ENCODE measurements at regions not wholly inside any gene's neighbourhood (a gene's known extent, or its start where the extent isn't known, plus 50 kb on each side); places are given as distances from the start of the nearest gene placed in this dataset.

DNA sequence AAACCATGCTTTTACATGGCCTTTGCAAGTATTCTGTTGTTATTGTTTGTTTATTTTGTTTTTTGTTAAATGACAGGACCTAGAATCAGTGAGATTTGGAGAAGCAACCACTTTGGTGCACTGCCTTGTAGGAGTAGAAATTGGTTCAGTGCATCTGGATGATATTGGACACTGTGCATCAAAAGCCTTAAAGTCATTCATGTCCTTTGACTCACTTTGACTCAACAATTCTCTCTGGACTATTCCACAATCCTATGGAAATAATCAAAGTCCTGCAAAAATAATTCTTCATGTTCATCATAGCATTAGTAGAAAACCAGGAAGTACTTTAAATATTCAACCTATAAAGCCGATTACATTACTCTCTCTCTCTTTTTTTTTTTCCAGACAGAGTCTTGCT lies 224.8 kb downstream of the ABHD5 start:
- TF ChIP-seq, protein P1, sequence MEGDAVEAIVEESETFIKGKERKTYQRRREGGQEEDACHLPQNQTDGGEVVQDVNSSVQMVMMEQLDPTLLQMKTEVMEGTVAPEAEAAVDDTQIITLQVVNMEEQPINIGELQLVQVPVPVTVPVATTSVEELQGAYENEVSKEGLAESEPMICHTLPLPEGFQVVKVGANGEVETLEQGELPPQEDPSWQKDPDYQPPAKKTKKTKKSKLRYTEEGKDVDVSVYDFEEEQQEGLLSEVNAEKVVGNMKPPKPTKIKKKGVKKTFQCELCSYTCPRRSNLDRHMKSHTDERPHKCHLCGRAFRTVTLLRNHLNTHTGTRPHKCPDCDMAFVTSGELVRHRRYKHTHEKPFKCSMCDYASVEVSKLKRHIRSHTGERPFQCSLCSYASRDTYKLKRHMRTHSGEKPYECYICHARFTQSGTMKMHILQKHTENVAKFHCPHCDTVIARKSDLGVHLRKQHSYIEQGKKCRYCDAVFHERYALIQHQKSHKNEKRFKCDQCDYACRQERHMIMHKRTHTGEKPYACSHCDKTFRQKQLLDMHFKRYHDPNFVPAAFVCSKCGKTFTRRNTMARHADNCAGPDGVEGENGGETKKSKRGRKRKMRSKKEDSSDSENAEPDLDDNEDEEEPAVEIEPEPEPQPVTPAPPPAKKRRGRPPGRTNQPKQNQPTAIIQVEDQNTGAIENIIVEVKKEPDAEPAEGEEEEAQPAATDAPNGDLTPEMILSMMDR (conservative IDR thresholded peaks at IDR 0.05; ENCODE audit: low read depth in 2 of 2), result no peak
- TF ChIP-seq NANOG (IDR thresholded peaks at IDR 0.05; ENCODE audit: borderline replicate concordance) (no peak), JUNB (IDR thresholded peaks at IDR 0.05; ENCODE audit: unreplicated experiment) (no peak), EZH2 (IDR thresholded peaks at IDR 0.05; ENCODE audit: low read depth, unreplicated experiment) (no peak), EZH2phosphoT487 (IDR thresholded peaks at IDR 0.05; ENCODE audit: unreplicated experiment) (no peak), CREB1 (CRISPR knock-in tag; IDR thresholded peaks at IDR 0.05; ENCODE audit: low read depth) (no peak), ZNF331 (CRISPR knock-in tag; IDR thresholded peaks at IDR 0.05; ENCODE audit: low read depth) (no peak), POLR2AphosphoS5 (IDR thresholded peaks at IDR 0.05; ENCODE audit: low read depth) (no peak)
- TF ChIP-seq, protein P2, sequence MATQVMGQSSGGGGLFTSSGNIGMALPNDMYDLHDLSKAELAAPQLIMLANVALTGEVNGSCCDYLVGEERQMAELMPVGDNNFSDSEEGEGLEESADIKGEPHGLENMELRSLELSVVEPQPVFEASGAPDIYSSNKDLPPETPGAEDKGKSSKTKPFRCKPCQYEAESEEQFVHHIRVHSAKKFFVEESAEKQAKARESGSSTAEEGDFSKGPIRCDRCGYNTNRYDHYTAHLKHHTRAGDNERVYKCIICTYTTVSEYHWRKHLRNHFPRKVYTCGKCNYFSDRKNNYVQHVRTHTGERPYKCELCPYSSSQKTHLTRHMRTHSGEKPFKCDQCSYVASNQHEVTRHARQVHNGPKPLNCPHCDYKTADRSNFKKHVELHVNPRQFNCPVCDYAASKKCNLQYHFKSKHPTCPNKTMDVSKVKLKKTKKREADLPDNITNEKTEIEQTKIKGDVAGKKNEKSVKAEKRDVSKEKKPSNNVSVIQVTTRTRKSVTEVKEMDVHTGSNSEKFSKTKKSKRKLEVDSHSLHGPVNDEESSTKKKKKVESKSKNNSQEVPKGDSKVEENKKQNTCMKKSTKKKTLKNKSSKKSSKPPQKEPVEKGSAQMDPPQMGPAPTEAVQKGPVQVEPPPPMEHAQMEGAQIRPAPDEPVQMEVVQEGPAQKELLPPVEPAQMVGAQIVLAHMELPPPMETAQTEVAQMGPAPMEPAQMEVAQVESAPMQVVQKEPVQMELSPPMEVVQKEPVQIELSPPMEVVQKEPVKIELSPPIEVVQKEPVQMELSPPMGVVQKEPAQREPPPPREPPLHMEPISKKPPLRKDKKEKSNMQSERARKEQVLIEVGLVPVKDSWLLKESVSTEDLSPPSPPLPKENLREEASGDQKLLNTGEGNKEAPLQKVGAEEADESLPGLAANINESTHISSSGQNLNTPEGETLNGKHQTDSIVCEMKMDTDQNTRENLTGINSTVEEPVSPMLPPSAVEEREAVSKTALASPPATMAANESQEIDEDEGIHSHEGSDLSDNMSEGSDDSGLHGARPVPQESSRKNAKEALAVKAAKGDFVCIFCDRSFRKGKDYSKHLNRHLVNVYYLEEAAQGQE (IDR thresholded peaks at IDR 0.05; ENCODE audit: unreplicated experiment), result no peak
- TF ChIP-seq, protein P3, sequence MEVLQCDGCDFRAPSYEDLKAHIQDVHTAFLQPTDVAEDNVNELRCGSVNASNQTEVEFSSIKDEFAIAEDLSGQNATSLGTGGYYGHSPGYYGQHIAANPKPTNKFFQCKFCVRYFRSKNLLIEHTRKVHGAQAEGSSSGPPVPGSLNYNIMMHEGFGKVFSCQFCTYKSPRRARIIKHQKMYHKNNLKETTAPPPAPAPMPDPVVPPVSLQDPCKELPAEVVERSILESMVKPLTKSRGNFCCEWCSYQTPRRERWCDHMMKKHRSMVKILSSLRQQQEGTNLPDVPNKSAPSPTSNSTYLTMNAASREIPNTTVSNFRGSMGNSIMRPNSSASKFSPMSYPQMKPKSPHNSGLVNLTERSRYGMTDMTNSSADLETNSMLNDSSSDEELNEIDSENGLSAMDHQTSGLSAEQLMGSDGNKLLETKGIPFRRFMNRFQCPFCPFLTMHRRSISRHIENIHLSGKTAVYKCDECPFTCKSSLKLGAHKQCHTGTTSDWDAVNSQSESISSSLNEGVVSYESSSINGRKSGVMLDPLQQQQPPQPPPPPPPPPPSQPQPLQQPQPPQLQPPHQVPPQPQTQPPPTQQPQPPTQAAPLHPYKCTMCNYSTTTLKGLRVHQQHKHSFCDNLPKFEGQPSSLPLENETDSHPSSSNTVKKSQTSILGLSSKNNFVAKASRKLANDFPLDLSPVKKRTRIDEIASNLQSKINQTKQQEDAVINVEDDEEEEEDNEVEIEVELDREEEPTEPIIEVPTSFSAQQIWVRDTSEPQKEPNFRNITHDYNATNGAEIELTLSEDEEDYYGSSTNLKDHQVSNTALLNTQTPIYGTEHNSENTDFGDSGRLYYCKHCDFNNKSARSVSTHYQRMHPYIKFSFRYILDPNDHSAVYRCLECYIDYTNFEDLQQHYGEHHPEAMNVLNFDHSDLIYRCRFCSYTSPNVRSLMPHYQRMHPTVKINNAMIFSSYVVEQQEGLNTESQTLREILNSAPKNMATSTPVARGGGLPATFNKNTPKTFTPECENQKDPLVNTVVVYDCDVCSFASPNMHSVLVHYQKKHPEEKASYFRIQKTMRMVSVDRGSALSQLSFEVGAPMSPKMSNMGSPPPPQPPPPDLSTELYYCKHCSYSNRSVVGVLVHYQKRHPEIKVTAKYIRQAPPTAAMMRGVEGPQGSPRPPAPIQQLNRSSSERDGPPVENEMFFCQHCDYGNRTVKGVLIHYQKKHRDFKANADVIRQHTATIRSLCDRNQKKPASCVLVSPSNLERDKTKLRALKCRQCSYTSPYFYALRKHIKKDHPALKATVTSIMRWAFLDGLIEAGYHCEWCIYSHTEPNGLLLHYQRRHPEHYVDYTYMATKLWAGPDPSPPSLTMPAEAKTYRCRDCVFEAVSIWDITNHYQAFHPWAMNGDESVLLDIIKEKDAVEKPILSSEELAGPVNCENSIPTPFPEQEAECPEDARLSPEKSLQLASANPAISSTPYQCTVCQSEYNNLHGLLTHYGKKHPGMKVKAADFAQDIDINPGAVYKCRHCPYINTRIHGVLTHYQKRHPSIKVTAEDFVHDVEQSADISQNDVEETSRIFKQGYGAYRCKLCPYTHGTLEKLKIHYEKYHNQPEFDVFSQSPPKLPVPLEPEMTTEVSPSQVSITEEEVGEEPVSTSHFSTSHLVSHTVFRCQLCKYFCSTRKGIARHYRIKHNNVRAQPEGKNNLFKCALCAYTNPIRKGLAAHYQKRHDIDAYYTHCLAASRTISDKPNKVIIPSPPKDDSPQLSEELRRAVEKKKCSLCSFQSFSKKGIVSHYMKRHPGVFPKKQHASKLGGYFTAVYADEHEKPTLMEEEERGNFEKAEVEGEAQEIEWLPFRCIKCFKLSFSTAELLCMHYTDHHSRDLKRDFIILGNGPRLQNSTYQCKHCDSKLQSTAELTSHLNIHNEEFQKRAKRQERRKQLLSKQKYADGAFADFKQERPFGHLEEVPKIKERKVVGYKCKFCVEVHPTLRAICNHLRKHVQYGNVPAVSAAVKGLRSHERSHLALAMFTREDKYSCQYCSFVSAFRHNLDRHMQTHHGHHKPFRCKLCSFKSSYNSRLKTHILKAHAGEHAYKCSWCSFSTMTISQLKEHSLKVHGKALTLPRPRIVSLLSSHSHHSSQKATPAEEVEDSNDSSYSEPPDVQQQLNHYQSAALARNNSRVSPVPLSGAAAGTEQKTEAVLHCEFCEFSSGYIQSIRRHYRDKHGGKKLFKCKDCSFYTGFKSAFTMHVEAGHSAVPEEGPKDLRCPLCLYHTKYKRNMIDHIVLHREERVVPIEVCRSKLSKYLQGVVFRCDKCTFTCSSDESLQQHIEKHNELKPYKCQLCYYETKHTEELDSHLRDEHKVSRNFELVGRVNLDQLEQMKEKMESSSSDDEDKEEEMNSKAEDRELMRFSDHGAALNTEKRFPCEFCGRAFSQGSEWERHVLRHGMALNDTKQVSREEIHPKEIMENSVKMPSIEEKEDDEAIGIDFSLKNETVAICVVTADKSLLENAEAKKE (CRISPR knock-in tag; IDR thresholded peaks at IDR 0.05), result no peak
- TF ChIP-seq, protein P4, sequence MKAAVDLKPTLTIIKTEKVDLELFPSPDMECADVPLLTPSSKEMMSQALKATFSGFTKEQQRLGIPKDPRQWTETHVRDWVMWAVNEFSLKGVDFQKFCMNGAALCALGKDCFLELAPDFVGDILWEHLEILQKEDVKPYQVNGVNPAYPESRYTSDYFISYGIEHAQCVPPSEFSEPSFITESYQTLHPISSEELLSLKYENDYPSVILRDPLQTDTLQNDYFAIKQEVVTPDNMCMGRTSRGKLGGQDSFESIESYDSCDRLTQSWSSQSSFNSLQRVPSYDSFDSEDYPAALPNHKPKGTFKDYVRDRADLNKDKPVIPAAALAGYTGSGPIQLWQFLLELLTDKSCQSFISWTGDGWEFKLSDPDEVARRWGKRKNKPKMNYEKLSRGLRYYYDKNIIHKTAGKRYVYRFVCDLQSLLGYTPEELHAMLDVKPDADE (IDR thresholded peaks at IDR 0.05), result no peak
